Stimulated activated CD4-positive, alpha-beta T cell treated with anti-CD3 and anti-CD28 coated beads, TNF-alpha, amount 100 ng/mL, for 1 hour (primary cell): ENCODE measurements at regions not wholly inside any gene's neighbourhood (a gene's known extent, or its start where the extent isn't known, plus 50 kb on each side); places are given as distances from the start of the nearest gene placed in this dataset.
"Not testable (repeated sequence)": the region's sequence is repeated elsewhere in the genome, so short reads cannot be mapped to it uniquely, and the experiment has no call there.

Source experiments
- DNase-seq, 3 donors: peaks; one replicate each; pipeline ENCODE4 v3.0.0-alpha.2; 2020; ENCODE audit warnings: low read depth in 3 of 3, low spot score in 1 of 3

- DNase-seq: no peak
Measured at GRCh38 chr14:86331341-86331740, 801.4 kb downstream of the FLRT2 start.

DNA sequence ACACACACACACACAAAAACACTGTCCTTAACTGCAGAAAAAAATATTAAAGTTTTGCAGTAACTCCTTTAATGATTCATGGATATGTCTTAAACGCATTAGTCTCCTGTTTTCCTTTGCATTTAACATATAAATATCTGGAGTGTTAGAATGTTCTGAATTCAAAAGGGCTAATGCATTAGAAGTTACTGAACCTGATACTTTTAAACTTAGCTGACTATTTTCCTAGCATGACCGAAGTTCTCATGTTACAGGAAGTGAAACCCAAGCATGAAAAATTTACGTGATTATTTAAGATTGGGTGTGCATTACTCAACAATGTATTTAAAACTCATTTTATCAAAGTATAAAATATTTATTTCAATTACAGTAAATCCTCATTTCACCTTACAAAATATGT, 791.2 kb downstream of the FLRT2 start:
- no peak for DNase-seq

GRCh38 chr14:86312154-86312665, 782.3 kb downstream of the FLRT2 start:
- not testable (repeated sequence) for DNase-seq

DNA sequence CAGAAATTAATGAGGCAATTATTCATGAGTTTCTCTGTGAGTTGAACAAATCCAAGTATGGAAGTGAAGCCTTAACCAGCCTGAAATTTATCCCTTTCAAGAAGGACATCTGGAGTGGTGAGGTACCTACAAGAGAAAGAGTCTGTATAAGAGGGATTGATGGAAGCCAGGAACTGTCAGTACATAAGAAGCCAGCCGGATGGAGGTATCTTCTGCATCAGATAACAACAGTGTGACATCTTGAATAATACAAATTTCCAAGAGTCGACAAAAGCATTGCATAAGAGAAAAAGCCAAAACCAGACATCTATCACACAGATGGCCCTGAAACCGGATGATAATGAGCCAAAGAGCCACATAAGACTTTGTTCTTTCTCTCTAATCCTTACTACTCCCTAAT, 781.2 kb downstream of the FLRT2 start:
- DNase-seq: no peak

DNA sequence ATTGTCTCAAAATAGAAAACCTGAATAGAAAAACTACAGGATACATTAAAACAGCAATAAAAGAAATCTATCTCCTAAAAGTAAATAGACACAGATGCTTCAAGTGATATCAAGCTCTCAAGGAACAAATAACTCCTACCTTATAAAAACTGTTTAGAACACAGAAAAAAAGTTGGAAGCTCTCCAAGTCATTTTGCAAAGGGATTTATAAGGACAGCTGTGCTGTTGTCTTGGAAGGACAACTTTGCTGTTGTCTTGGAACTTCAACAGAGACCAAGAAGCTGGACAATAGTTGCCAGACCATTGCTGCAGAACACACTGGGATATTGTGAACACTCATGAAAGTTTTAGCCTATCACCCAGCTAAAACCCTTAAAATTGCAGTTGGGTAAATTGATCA, 780.7 kb downstream of the FLRT2 start:
- DNase-seq: no peak

- no peak for DNase-seq
Measured at GRCh38 chr14:86310148-86310547, 780.2 kb downstream of the FLRT2 start.

GRCh38 chr14:86305058-86305457, 775.1 kb downstream of the FLRT2 start:
- no peak for DNase-seq

- no peak for DNase-seq
Measured at GRCh38 chr14:86299994-86300393, 770.0 kb downstream of the FLRT2 start.

GRCh38 chr14:86296173-86296572, 766.2 kb downstream of the FLRT2 start:
- no peak for DNase-seq

GRCh38 chr14:86288336-86288735, 758.4 kb downstream of the FLRT2 start:
- no peak for DNase-seq

DNA sequence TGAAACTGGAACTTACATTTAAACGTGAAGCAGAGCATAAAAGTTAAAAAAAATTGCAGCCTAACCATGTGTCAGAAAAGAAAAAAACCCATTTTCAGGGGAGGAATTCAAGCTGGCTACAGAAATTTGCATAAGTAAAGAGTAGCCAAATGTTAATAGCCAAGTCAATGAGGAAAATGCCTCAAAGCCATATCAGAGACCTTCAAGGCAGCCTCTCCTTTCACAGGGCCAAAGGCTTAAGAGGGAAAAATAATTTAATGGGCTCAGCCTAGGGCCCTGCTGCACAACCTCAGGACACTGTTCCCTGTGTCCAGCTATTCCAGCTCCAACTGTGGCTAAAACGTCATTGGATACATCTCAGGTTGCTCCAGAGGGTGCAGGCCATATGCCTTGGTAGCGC, 749.5 kb downstream of the FLRT2 start:
- no peak for DNase-seq

DNA sequence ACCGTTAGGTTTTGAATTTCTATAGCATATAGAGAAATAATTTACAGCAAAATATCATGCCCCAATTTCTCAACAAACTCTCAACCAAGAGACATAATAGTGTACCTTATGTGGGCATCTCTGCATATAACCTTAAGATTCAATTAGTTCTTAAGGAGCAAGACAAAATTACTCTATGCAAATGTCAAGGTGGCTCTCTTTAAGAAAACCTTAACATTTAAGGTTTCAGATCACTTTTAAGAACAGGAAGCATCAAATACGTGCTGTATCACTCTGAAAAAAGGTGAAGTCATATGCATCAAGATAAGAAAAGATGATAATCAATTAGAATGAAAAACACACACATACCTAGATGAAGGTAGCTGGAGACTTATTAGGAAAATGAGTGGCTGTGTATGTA, 728.0 kb downstream of the FLRT2 start:
- no peak for DNase-seq

- DNase-seq: no peak
Measured at GRCh38 chr14:86243158-86243557, 713.2 kb downstream of the FLRT2 start.

DNA sequence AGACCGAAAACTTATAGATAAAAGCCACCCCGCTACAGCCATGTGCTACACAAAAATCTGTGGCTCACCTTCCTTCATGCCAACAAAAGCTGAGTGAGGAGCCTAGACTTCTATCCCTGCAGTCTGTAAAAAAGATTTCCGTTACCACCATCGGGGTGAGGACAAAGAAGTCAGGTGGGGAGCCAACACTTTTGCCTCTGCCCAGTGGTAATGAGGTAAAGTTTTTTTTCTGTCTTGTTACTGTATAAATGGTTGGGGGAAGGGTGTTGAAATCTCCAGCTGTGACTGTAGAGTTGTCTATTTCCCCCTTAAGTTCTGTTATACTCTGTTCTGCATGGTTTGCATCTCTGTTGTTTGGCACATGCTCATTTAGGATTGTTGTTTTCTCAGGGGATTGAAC, 707.8 kb downstream of the FLRT2 start:
- no peak for DNase-seq

DNA sequence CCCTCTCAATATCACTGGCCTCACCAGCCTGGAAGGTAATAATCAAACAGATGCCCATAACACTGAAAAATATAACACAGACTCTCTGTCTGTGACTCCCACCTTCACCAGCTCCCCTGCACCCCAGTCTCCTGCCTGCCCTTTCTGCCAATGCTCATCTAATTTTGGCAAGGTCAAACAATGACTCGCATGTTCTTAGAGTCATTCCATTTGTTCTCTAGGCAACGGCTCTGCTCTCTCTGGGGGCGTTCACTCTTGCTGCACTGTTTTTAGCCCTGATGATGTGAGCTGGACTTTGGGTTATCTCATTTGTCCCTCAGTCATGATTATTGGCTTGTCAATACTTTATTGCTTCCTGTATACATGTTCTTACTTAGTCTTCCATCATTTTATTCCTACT, 691.8 kb downstream of the FLRT2 start:
- no peak for DNase-seq

DNA sequence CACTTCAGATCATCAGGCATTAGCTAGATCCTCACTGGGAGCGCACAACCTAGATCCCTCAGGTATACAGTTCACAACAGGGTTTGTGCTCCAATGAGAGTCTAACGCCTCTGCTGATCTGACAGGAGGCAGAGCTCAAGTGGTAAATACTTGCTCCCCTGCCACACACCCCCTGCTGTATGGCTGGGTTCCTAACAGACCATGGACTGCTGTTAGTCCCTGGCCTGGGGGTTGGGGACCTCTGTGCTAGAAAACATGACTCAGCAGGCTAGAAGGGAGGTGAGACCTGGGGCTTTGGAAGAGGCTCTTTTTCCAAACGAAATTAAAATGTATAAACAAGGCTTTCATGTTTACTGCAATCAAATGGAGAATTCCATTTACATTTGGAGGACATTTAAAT, 691.1 kb downstream of the FLRT2 start:
- DNase-seq: no peak

- no peak for DNase-seq
Measured at GRCh38 chr14:86217523-86217922, 687.6 kb downstream of the FLRT2 start.

GRCh38 chr14:86203843-86204242, 673.9 kb downstream of the FLRT2 start:
- no peak for DNase-seq

GRCh38 chr14:86196471-86196870, 666.5 kb downstream of the FLRT2 start:
- no peak for DNase-seq

DNA sequence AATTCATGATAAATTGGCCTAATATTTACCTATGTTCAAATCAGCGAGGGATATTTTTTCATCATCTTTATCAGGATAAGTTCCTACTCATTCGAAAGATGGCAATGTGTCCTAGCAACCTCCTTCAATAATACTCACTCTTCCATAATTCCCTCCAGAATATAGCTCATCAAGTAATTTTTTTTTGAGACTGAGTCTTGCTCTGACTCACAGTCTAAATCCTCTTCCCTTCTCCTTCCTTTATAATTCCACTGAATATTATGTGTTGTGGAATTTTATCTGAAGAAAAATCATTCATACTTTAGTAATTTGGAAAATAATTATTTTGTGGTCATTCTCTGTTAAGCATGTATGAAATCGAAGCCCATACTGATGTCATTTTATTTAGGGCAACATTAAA, 663.8 kb downstream of the FLRT2 start:
- DNase-seq: no peak

DNA sequence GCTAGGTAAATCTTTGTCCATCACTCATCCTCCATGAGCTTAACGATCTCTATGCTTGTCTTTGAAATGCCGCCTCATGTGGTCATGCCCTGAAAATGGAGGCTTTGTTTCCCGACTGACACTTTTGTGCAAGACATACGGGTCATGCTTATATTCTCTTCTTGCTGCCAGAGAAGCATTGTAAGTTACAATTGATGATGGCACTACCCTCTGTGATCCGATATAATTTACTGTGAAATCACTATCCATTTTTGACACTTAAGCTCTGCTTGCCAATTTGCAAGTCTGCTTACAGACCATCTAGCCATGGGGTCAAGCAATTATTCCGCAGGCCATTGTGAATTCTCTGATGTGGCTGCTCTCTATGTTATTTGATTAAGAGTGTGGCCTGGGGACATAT, 650.0 kb downstream of the FLRT2 start:
- DNase-seq: no peak

DNA sequence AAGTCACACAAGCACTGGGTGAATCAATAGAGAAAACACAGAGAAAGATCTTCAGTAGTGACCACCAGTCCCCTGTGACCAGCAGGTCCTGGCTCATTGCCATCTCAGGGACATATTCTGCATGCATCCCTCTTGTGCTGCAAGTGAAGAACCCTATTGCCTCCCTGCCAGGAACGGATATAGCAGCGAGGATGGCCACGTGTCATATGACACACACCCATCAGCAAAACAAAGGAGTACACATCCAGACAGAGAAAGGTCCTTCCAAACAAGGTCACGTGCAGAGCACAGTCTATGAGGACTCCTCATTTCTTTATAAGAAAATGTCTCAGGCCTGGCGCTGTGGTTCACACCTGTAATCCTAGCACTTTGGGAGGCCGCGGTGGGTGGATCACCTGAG, 638.4 kb downstream of the FLRT2 start:
- DNase-seq: no peak

DNA sequence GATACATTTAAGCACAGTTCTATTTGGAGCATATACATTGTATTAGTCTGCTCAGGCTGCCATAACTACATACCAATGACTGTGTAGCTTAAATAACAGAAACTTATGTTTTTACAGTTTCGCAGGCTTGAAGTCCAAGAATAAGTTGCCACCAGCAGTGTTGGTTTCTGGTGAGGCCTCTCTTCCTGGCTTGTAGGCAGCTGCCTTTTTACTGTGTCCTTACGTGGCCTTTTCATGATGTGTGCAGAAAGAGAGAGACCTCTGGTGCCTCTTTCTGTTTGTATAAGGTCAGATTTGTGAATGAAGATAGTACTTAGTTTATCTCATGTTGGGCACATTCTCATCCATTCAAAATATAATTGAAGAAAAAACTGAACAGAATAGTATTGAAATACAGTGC, 636.6 kb downstream of the FLRT2 start:
- DNase-seq: no peak

- no peak for DNase-seq
Measured at GRCh38 chr14:86153480-86153879, 623.5 kb downstream of the FLRT2 start.
